HG03457 (cell line): ENCODE measurements at regions not wholly inside any gene's neighbourhood (a gene's known extent, or its start where the extent isn't known, plus 50 kb on each side); places are given as distances from the start of the nearest gene placed in this dataset.
"Not testable (repeated sequence)": the region's sequence is repeated elsewhere in the genome, so short reads cannot be mapped to it uniquely, and the experiment has no call there.

Experiments used
- ATAC-seq: cut with Tn5 transposase; IDR thresholded peaks from one replicate; pipeline ENCODE4 v1.9.1; 2021; ENCODE audit warnings: moderate number of reproducible peaks; ENCODE audit not compliant: unreplicated experiment

DNA sequence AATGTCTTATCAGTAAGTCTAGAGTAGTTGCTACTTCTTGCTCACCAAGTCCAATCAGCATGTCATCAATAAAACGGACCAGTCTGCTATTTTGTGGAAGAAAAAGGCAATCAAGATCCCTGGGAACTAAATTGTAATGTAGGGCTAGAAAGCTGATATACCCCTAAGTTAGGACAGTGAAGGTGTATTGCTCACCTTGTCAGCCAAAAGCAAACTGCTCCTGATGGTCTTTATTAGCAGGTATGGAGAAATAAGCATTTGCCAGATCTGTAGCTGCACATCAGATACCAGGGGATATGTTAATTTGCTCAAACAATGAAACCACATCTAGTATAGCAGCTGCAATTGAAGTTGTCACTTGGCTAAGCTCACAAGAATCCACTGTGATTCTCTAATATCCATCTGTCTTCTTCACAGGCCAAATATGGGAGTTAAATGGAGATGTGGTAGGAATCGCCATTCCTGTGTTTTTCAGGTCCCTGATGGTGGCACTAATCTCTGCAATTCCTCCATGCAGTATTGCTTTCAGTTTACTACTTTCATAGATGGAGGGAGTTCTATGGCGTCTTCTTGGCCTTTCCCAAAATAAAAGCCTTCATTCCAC, 75.0 kb downstream of the TMEM237 start:
- ATAC-seq = no peak

GRCh38 chr2:201559067-201559710, 84.1 kb downstream of the TMEM237 start:
- no peak for ATAC-seq

GRCh38 chr2:201558665-201559064, 84.6 kb downstream of the TMEM237 start:
- no peak for ATAC-seq

- ATAC-seq = no peak
Observed at GRCh38 chr2:201558232-201558631, 85.1 kb downstream of the TMEM237 start.

GRCh38 chr2:201551901-201552300, 91.4 kb downstream of the TMEM237 start:
- ATAC-seq = no peak

DNA sequence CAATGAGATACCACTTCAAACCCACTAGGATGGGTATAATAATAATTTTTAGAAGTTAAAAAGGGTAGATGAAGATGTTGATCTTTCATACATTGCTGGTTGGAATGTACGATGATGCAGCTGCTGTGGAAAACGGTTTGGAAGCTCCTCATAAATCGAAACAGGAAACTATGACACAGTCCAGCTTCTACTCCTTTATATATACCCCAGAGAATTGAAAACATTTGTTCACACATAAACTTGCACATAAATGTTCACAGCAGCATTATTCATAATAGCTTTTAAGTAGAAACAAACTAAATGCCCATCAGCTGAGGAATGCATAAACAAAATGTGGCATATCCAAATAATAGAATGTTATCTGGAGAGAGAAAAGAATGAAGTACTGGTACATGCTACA, 95.0 kb downstream of the STRADB start:
- ATAC-seq = no peak

GRCh38 chr2:201542291-201542690, 90.8 kb downstream of the STRADB start:
- no peak for ATAC-seq

DNA sequence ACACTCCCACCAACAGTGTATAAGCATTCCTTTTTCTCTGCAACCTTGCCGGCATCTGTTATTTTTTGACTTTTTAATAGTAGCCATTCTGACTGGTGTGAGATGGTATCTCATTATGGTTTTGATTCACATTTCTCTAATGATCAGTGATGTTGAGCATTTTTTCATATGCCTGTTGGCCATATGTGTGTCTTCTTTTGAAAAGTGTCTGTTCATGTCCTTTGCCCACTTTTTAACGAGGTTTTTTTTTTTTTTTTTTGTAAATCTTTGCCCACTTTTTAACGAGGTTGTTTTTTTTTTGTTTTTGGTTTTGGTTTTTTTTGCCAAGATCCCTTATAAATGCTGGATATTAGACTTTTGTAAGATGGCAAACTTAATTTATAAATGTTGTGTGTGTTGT, 87.7 kb downstream of the STRADB start:
- not testable (repeated sequence) for ATAC-seq

DNA sequence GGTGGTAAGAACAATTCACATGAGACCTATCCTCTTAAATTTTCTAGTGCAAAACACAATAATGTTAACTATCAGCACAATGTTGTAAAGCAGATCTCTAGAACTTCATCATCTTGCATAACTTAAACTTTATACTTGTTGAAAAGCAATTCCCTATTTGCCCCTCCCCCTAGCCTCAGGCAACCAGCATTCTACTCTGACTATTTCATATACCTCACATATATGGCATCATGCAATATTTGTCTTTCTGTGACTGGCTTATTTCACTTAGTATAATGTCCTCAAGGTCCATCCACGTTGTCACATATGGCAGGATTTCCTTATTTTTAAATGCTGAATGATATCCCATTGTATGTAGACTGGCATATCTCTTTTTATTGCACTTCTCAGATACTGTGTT, 86.5 kb downstream of the STRADB start:
- no peak for ATAC-seq

DNA sequence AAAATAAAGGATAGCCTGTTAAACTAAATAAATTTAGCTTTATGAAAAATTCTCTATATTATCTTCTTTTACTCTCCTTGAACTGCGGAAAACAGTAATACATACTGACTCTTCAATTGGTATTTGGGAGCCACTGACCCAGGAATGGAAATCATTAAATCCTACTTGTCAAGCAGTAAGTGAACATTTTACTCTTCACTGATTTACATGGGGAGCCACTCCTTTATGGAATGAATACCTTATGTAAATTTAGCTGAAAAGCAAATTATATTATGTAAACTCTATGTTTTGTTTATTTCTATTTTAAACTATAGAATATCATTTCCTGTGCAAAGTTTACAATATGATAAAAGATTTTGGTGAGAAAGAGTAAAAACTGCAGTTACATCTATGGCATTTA, 85.2 kb downstream of the STRADB start:
- no peak for ATAC-seq

DNA sequence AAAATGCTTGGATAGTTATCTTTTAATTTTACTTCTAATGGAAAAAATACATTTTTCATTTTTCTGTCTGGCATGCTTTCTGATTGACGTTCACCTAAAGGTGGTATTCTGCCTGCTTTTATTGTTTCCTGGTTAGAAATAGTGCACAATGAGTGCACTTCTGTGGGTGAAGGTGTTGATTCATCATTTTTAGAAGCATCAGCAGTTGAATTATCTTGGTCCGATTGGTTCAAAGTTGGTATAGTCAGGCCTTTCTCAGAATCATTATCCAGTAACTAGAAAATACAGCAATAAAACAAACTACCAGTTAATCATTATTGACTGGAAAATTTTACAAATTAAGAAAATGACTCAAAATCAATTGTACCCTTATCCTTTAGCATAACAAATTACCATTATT, 84.5 kb downstream of the STRADB start:
- no peak for ATAC-seq

- ATAC-seq = peak; percentile 95
Observed at GRCh38 chr2:201532686-201533304, 81.3 kb downstream of the STRADB start.
